GM21619 (cell line): ENCODE measurements at regions not wholly inside any gene's neighbourhood (a gene's known extent, or its start where the extent isn't known, plus 50 kb on each side); places are given as distances from the start of the nearest gene placed in this dataset.
"Not testable (repeated sequence)": the region's sequence is repeated elsewhere in the genome, so short reads cannot be mapped to it uniquely, and the experiment has no call there.

Source experiments
- ATAC-seq: cut with Tn5 transposase; IDR thresholded peaks from one replicate; pipeline ENCODE4 v1.9.1; 2021; ENCODE audit not compliant: unreplicated experiment

- ATAC-seq = no peak
Measured at GRCh38 chr5:85375525-85375924, 990.8 kb upstream of the EDIL3 start.

DNA sequence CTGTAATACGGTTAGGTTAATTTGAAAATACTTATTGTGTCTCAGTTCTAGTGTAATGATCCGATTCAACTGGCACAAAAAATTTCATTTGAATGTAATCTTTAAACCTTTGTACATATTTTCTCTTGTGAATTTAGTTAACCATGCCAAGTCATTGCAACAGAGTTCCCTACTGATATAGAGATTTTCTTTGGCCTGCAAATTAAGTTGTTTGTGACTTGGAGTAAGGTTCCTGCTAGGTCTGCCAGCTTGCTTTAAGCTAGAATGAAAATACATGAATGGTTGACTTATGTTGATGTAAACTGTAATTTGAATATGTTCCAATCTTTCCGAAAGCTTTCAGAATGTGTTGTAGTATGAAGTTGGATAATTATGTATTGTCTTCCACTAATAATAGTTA is 1004.1 kb upstream of the EDIL3 start:
- ATAC-seq = no peak

DNA sequence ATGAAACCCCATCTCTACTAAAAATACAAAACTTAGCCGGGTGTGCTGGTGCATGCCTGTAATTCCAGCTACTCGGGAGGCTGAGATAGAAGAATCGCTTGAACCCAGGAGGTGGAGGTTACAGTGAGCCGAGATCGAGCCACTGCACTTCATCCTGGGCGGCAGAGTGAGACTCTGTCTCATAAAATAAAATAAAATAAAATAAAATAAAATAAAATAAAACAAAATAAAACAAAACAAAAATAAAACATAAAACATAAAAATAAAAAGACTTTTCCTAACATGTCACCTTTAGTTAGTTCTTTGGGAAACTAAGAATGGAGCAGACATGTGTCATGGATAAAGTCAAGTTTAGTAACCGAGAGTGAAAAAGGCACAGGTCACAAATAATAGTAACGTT is 1007.6 kb upstream of the EDIL3 start:
- not testable (repeated sequence) for ATAC-seq

GRCh38 chr5:85395526-85395925 is 1010.8 kb upstream of the EDIL3 start:
- no peak for ATAC-seq

GRCh38 chr5:85397451-85397850 is 1012.8 kb upstream of the EDIL3 start:
- no peak for ATAC-seq

DNA sequence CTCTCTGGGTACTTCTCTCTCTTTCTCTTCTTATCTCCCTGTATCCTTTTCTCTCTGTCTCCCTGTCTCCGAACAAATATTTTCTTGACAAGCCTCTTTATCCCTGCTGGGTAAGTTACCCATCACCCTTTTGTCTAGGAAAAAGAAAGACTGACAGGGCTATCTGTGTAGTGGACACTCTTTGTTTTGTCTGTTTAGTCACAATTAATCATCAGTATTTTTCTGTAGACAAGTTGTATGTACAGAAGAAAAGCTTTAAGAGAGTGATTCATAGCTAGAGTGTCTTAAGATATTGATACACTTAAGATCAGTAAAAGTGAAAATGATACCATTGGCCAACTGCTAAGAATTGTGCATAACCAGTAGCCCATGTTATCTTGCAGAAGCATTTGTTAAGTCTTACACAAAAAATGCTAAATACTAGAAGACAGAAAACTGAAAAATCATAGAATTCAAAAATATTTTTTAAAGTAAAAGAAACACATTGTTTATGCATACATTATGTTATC is 1043.8 kb upstream of the EDIL3 start:
- no peak for ATAC-seq

DNA sequence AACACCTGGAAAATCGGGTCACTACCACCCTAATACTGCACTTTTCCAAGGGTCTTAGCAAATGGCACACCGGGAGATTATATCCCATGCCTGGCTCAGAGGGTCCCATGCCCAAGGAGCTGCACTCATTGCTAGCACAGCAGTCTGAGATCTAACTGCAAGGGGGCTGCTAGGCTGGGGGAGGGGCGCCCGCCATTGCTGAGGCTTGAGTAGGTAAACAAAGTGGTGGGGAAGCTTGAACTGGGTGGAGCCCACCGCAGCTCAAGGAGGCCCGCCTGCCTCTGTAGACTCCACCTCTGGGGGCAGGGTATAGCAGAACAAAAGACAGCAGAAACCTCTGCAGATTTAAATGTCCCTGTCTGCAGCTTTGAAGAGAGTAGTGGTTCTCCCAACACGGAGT is 1047.0 kb upstream of the EDIL3 start:
- not testable (repeated sequence) for ATAC-seq

GRCh38 chr5:85441156-85441555 is 1056.5 kb upstream of the EDIL3 start:
- no peak for ATAC-seq

DNA sequence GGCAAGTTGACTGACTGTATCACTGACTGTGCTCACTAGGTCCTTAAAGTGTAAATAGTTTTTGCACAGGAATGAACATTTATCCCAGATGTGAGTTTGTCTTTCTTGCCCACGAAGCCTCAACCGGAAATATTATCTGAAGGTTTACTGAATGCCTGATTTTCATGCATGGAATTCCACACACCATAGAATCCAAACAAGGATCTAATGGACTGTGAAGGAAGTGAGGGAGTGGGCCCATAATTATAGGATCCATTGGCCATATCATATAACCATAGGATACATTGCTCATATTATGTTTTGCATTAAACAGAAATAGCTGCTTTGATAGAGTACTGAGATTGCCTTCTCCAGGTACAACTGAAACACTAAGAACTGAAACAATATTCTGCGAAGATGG is 1057.2 kb upstream of the EDIL3 start:
- no peak for ATAC-seq

GRCh38 chr5:85452322-85453025 is 1067.8 kb upstream of the EDIL3 start:
- no peak for ATAC-seq

GRCh38 chr5:85453026-85453349 is 1068.3 kb upstream of the EDIL3 start:
- ATAC-seq = no peak

DNA sequence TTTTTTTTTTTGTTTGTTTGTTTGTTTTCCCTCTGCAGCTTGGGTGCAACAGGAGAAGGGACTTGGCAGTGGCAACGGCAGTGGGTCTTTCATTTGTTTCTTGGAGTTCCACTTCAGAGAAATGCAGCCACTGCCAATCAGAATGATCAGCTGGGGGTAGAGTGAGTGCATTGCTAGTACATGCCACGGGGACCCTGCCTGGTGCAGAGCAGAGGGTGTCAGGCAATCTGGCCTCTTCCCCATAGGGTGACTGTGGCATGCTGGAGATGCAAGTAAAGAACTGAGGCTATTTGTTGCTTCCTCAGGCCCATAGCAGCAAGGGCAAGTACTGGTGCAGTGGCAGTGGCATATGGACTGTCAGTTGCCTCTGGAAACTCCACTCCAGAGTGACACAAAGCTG is 1073.6 kb upstream of the EDIL3 start:
- ATAC-seq = no peak

DNA sequence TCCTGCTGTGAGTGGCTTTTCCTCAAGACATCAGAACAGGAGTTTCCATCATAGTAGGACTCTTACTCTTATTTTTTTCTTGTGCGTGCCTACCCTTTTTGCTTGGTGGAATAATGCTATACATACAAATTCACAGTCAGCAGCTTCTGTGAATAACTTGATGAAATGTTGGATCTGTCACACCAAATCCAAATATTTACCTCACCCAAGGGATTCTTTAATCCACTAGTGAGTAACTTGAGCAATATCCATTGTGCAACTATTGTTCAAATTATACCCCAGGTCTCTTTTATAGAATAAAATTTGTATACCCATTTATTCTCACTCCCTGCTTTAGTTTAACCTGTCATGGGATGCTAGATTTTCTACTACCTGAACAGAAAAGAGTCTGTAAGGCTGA is 1078.3 kb upstream of the EDIL3 start:
- ATAC-seq = no peak

DNA sequence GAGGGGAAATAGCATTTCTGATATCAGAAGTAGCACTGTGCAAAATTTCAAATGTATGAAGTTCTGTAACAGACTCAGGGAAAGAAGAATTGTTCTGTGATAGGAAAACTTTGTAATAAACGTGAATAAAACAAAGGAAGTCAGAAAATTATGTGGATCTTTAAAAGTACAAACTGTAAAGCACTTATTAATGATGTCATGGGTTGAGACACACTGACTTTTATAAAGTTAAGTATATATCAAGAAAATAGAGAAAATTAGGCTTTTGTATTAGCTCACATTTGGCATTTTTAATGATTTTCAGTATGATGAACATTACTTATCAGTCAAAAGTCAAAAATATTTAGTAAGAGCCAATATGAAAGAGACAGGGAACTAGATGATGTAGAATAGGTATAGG is 1081.7 kb upstream of the EDIL3 start:
- ATAC-seq = no peak

DNA sequence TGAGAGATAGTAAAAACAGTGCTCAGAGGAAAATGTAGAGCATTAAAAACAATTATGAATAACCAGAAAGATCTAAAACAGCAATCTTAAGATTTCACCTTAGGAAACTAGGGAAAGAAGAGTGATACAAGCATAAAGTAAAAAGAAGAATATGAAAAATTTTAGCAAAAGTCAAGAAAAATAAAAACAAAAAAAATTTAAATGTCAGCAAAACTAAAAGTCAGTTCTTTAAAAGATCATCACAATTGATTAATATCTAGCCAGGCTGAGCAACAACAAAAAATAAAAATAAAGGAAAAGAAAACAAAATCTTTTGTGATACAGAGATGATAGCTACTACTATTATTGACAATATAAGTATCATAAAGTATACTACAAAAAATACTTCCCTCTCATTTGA is 1088.1 kb upstream of the EDIL3 start:
- no peak for ATAC-seq

- ATAC-seq = not testable (repeated sequence)
Measured at GRCh38 chr5:85475151-85475550, 1090.5 kb upstream of the EDIL3 start.

- ATAC-seq = no peak
Measured at GRCh38 chr5:85476617-85477016, 1091.9 kb upstream of the EDIL3 start.

- no peak for ATAC-seq
Measured at GRCh38 chr5:85479849-85480248, 1095.2 kb upstream of the EDIL3 start.

DNA sequence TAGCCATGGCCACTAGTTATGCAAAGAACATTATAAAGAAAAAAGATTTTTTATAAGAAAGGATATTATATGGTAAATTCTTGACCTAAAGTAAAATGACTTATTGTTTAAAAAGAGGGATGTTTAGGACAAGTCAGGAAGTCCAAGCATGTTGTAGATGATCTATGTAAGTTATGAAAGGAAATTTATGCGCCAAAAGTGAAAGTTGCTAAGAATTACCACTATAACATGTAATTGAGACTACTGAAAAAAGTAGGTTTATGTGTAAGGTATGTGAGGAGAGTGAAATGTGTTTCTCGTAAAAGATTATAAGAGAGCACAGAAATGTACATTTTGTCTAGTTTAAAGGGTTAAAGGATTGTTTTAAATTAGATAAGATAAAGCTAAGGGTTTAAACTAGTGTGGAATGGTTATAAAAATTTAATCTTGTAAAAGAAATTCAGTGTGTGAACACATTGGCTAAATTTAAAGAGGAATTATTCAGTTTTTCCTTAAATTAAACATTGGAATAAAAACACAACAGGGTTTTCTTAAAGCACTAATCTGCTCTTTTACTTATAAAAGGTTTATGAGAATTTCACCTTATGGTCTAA is 1100.4 kb upstream of the EDIL3 start:
- ATAC-seq = no peak

GRCh38 chr5:85488295-85488694 is 1103.6 kb upstream of the EDIL3 start:
- no peak for ATAC-seq

GRCh38 chr5:85500869-85501268 is 1116.2 kb upstream of the EDIL3 start:
- ATAC-seq = no peak

- ATAC-seq = no peak
Measured at GRCh38 chr5:85512896-85513295, 1104.8 kb upstream of the COX7C start.

DNA sequence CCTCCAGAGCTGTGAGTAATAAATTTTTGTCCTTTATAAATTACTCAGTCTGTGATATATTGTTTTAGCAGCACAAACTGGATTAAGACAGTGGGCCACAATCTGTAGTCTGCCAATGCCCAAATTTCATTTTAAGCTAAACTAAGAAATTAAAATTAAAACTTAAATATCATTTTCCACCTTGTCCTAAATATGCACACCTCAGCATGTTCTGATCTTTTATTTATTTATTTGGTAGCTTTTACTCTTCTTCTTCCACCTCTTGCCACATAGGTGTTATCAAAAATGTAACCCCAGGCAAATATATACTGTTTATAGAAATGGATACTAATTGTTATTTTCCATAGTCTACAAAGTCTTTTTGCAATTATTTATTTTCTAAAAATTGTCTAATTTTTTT is 1102.2 kb upstream of the COX7C start:
- ATAC-seq = no peak
